ENCODE measurements at regions not wholly inside any gene's neighbourhood (a gene's known extent, or its start where the extent isn't known, plus 50 kb on each side); places are given as distances from the start of the nearest gene placed in this dataset.
"Not testable (repeated sequence)": the region's sequence is repeated elsewhere in the genome, so short reads cannot be mapped to it uniquely, and the experiment has no call there.

- DNase-seq (ENCODE audit: low read depth, low spot score) = no peak
- H3K4me3 ChIP-seq = no peak overlapping the region
- H3K27ac ChIP-seq = no peak overlapping the region
- TF ChIP-seq EZH2 (IDR thresholded peaks at IDR 0.05) = no peak
- TF ChIP-seq POLR2AphosphoS5 (IDR thresholded peaks at IDR 0.05; ENCODE audit: borderline replicate concordance, low read depth, low read length) = no peak
- no peak for TF ChIP-seq FOXP2 (optimal IDR thresholded peaks at IDR 0.05; ENCODE audit: control extremely low read depth, extremely low read length, insufficient read depth)
- no peak overlapping the region for H3K9ac ChIP-seq (ENCODE audit: insufficient read length)
- no peaks in the 10 kb centered on the region for H3K36me3 ChIP-seq (ENCODE audit: insufficient read depth, low read length)
- no peaks in the 10 kb centered on the region for H3K9me3 ChIP-seq (ENCODE audit: low read depth, low read length)
These were observed 67.2 kb upstream of the IFNGR1 start for GRCh38 chr6:137286368-137286767.

- TF ChIP-seq FOXP2 (optimal IDR thresholded peaks at IDR 0.05; ENCODE audit: control extremely low read depth, extremely low read length, insufficient read depth) (no peak), POLR2AphosphoS5 (IDR thresholded peaks at IDR 0.05; ENCODE audit: borderline replicate concordance, low read depth, low read length) (no peak), EZH2 (IDR thresholded peaks at IDR 0.05) (no peak)
- H3K36me3 ChIP-seq (ENCODE audit: insufficient read depth, low read length) = no peaks in the 10 kb centered on the region
- H3K27ac ChIP-seq = no peak overlapping the region
- no peak overlapping the region for H3K9ac ChIP-seq (ENCODE audit: insufficient read length)
- H3K4me3 ChIP-seq = no peak overlapping the region
- no peak for DNase-seq (ENCODE audit: low read depth, low spot score)
- no peaks in the 10 kb centered on the region for H3K9me3 ChIP-seq (ENCODE audit: low read depth, low read length)
These were observed 65.6 kb upstream of the IFNGR1 start for GRCh38 chr6:137284811-137285110.

GRCh38 chr6:137283940-137284810, 65.0 kb upstream of the IFNGR1 start:
- H3K4me3 ChIP-seq = no peak overlapping the region
- no peaks in the 10 kb centered on the region for H3K9me3 ChIP-seq (ENCODE audit: low read depth, low read length)
- H3K27ac ChIP-seq = no peak overlapping the region
- DNase-seq (ENCODE audit: low read depth, low spot score) = no peak
- TF ChIP-seq EZH2 (IDR thresholded peaks at IDR 0.05) (no peak), FOXP2 (optimal IDR thresholded peaks at IDR 0.05; ENCODE audit: control extremely low read depth, extremely low read length, insufficient read depth) (no peak)
- H3K9ac ChIP-seq (ENCODE audit: insufficient read length) = no peak overlapping the region
- H3K36me3 ChIP-seq (ENCODE audit: insufficient read depth, low read length) = no peaks in the 10 kb centered on the region

- Histone ChIP-seq H3K27ac (no peak overlapping the region), H3K9ac (ENCODE audit: insufficient read length) (no peak overlapping the region), H3K9me3 (ENCODE audit: low read depth, low read length) (no peaks in the 10 kb centered on the region), H3K4me3 (no peak overlapping the region), H3K36me3 (ENCODE audit: insufficient read depth, low read length) (no peaks in the 10 kb centered on the region)
- DNase-seq (ENCODE audit: low read depth, low spot score) = no peak
- TF ChIP-seq POLR2AphosphoS5 (IDR thresholded peaks at IDR 0.05; ENCODE audit: borderline replicate concordance, low read depth, low read length) (no peak), EZH2 (IDR thresholded peaks at IDR 0.05) (no peak), FOXP2 (optimal IDR thresholded peaks at IDR 0.05; ENCODE audit: control extremely low read depth, extremely low read length, insufficient read depth) (no peak)
These were observed 63.9 kb upstream of the IFNGR1 start for GRCh38 chr6:137283080-137283479.

- H3K9me3 ChIP-seq (ENCODE audit: low read depth, low read length) = no peaks in the 10 kb centered on the region
- H3K9ac ChIP-seq (ENCODE audit: insufficient read length) = no peak overlapping the region
- TF ChIP-seq FOXP2 (optimal IDR thresholded peaks at IDR 0.05; ENCODE audit: control extremely low read depth, extremely low read length, insufficient read depth) (no peak), POLR2AphosphoS5 (IDR thresholded peaks at IDR 0.05; ENCODE audit: borderline replicate concordance, low read depth, low read length) (no peak), EZH2 (IDR thresholded peaks at IDR 0.05) (no peak)
- no peak for DNase-seq (ENCODE audit: low read depth, low spot score)
- H3K27ac ChIP-seq = no peak overlapping the region
- H3K36me3 ChIP-seq (ENCODE audit: insufficient read depth, low read length) = no peaks in the 10 kb centered on the region
- H3K4me3 ChIP-seq = no peak overlapping the region
These were observed 63.1 kb upstream of the IFNGR1 start for GRCh38 chr6:137282254-137282653.

- H3K9me3 ChIP-seq (ENCODE audit: low read depth, low read length); H3K36me3 ChIP-seq (ENCODE audit: insufficient read depth, low read length); H3K9ac ChIP-seq (ENCODE audit: insufficient read length); H3K4me3 ChIP-seq; DNase-seq (ENCODE audit: low read depth, low spot score); H3K27ac ChIP-seq: not testable (repeated sequence)
These were observed 60.1 kb upstream of the IFNGR1 start for GRCh38 chr6:137279279-137279678.

- no peak overlapping the region for H3K9ac ChIP-seq (ENCODE audit: insufficient read length)
- no peak for DNase-seq (ENCODE audit: low read depth, low spot score)
- peak overlapping the region; percentile 40 for H3K4me3 ChIP-seq
- TF ChIP-seq EZH2 (IDR thresholded peaks at IDR 0.05) (no peak), FOXP2 (optimal IDR thresholded peaks at IDR 0.05; ENCODE audit: control extremely low read depth, extremely low read length, insufficient read depth) (peak; percentile 84), POLR2AphosphoS5 (IDR thresholded peaks at IDR 0.05; ENCODE audit: borderline replicate concordance, low read depth, low read length) (no peak)
- no peaks in the 10 kb centered on the region for H3K9me3 ChIP-seq (ENCODE audit: low read depth, low read length)
- H3K36me3 ChIP-seq (ENCODE audit: insufficient read depth, low read length) = no peaks in the 10 kb centered on the region
- no peak overlapping the region for H3K27ac ChIP-seq
These were observed 58.9 kb upstream of the IFNGR1 start for GRCh38 chr6:137277971-137278637.

- H3K9ac ChIP-seq (ENCODE audit: insufficient read length) = no peak overlapping the region
- H3K9me3 ChIP-seq (ENCODE audit: low read depth, low read length) = no peaks in the 10 kb centered on the region
- H3K4me3 ChIP-seq = no peak overlapping the region
- DNase-seq (ENCODE audit: low read depth, low spot score) = no peak
- no peak overlapping the region for H3K27ac ChIP-seq
- no peak for TF ChIP-seq FOXP2 (optimal IDR thresholded peaks at IDR 0.05; ENCODE audit: control extremely low read depth, extremely low read length, insufficient read depth)
- no peak for TF ChIP-seq EZH2 (IDR thresholded peaks at IDR 0.05)
- no peak for TF ChIP-seq POLR2AphosphoS5 (IDR thresholded peaks at IDR 0.05; ENCODE audit: borderline replicate concordance, low read depth, low read length)
- H3K36me3 ChIP-seq (ENCODE audit: insufficient read depth, low read length) = no peaks in the 10 kb centered on the region
These were observed 53.2 kb upstream of the IFNGR1 start for GRCh38 chr6:137272403-137272802.
